ENCODE measurements at regions not wholly inside any gene's neighbourhood (a gene's known extent, or its start where the extent isn't known, plus 50 kb on each side); places are given as distances from the start of the nearest gene placed in this dataset.

DNA sequence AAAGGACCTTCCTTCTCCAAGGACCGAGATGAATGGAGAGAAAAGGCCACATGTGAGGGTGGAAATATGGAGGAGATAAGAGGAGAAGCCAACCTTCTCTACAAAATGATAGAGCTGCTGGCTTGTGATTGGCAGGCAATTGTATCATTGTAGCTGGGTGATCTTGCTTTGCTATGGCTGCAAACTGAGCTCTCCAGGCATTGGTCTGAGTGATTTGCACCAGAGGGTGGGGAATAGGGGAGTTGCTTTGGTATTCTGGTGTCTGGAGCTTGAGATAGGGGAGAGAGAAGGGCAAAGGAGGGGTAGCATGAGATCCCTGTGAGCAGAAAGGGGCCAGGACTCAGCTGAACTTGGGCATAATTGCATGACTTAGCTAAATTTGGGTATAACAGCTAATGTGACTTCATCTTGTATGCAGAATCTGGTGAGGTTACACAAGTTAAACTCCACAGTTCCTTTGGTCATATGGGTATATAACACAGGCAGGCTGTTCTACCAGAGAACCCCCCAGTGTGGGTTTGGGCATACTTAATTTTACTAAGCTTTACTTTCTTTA lies 72.0 kb downstream of the FOS start:
- H3K4me1 Mint-ChIP-seq = no peaks in the 10 kb centered on the region
- H3K27me3 Mint-ChIP-seq (ENCODE audit: low read depth) = peaks cover 8% of the 10 kb centered on the region
- TF ChIP-seq, protein P1, sequence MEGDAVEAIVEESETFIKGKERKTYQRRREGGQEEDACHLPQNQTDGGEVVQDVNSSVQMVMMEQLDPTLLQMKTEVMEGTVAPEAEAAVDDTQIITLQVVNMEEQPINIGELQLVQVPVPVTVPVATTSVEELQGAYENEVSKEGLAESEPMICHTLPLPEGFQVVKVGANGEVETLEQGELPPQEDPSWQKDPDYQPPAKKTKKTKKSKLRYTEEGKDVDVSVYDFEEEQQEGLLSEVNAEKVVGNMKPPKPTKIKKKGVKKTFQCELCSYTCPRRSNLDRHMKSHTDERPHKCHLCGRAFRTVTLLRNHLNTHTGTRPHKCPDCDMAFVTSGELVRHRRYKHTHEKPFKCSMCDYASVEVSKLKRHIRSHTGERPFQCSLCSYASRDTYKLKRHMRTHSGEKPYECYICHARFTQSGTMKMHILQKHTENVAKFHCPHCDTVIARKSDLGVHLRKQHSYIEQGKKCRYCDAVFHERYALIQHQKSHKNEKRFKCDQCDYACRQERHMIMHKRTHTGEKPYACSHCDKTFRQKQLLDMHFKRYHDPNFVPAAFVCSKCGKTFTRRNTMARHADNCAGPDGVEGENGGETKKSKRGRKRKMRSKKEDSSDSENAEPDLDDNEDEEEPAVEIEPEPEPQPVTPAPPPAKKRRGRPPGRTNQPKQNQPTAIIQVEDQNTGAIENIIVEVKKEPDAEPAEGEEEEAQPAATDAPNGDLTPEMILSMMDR (IDR thresholded peaks at IDR 0.05; ENCODE audit: unreplicated experiment in 3 of 3) = no peak
- H3K36me3 Mint-ChIP-seq (ENCODE audit: low read depth) = no peaks in the 10 kb centered on the region
- no peak overlapping the region for H3K27ac Mint-ChIP-seq
- peaks cover 8% of the 10 kb centered on the region for H3K9me3 Mint-ChIP-seq
- no peak overlapping the region for H3K4me3 Mint-ChIP-seq

DNA sequence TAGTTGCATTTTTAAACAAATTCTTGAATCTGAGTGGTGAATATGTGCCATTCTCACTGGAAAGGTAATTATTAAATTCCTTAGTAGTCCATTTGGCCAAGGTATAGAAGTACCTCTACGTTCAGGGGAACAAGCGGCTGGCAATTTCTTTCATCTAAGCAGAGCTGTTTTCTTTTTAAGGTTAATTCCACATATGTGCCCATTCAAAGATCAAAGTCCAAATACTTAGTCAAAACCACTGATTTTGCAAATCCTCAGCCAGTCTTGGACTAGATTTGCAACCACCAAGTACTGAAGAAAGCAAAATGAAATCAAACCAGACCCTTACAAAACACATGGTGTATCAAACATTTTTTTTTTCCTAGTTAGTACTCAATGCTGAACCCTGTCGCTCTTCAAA lies 68.7 kb upstream of the JDP2 start:
- Mint-ChIP-seq H3K36me3 (ENCODE audit: low read depth) (no peaks in the 10 kb centered on the region), H3K9me3 (no peaks in the 10 kb centered on the region), H3K4me1 (peaks cover 19% of the 10 kb centered on the region), H3K27me3 (ENCODE audit: low read depth) (peaks cover 5% of the 10 kb centered on the region), H3K4me3 (no peak overlapping the region), H3K27ac (peak overlapping the region in 1 of 3 experiments; percentile 49)
- TF ChIP-seq, protein P1 (IDR thresholded peaks at IDR 0.05; ENCODE audit: unreplicated experiment in 3 of 3) = no peak

DNA sequence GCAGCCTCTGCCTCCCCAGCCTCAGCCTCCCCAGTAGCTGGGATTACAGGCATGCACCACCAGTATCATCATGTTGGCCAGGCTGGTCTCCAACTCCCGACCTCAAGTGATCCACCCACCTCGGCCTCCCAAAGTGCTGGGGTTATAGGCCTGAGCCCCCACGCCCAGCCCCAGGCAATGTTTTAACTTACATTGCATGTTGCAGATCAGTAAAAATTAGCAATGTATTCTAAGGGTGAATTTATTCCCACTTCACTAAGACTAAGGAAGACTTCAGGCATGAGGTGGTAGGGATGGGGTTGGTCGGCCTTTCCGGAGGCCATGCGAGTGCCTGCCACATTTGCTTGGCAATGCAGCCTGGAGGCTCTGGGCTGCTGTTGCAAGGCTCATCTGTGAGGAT lies 66.8 kb upstream of the JDP2 start:
- TF ChIP-seq, protein P1 (IDR thresholded peaks at IDR 0.05; ENCODE audit: unreplicated experiment in 3 of 3) = no peak

DNA sequence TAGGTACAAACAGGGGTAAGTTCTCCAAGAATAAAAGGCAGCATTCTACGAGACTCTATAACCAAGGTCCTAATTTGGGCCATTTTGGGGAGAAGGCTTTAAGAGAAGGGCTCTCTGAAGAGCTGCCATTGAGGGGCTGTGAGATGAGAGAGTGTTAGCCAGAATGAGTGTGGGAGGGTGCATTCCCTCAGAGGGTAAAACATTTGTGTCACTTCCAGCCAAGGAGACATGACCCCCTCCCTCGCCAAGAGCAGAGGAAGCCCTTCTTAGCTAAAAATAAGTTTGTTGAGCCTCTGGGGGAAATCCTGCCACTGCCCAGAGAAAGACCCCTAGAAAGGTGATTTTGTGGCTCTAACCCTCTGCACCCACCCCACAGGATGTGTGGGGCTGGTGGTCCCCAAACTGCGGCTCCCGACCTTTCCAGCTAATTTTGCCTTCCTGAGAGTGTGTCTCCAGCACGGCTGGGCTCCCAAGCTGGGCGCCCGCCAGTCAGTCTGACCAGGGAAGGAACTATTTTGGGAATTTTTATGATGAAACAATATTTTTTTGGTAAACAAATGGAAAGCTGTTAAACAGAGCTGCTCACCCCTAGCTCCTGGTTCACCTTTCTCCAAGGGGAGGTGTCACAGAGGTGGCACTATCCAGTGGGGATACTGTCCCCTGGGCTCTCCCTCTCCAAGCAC lies 65.9 kb upstream of the JDP2 start:
- no peak overlapping the region for H3K27ac Mint-ChIP-seq
- H3K4me3 Mint-ChIP-seq = no peak overlapping the region
- peaks cover 5% of the 10 kb centered on the region for H3K27me3 Mint-ChIP-seq (ENCODE audit: low read depth)
- peaks cover 19% of the 10 kb centered on the region for H3K4me1 Mint-ChIP-seq
- H3K36me3 Mint-ChIP-seq (ENCODE audit: low read depth) = no peaks in the 10 kb centered on the region
- H3K9me3 Mint-ChIP-seq = no peaks in the 10 kb centered on the region
- TF ChIP-seq, protein P1 (IDR thresholded peaks at IDR 0.05; ENCODE audit: unreplicated experiment in 3 of 3) = no peak

More for the DNA sequence above, 66.8 kb upstream of the JDP2 start:
- Mint-ChIP-seq H3K27me3 (ENCODE audit: low read depth) (peaks cover 5% of the 10 kb centered on the region), H3K27ac (no peak overlapping the region), H3K9me3 (no peaks in the 10 kb centered on the region), H3K4me3 (no peak overlapping the region), H3K36me3 (ENCODE audit: low read depth) (no peaks in the 10 kb centered on the region), H3K4me1 (peaks cover 19% of the 10 kb centered on the region)

DNA sequence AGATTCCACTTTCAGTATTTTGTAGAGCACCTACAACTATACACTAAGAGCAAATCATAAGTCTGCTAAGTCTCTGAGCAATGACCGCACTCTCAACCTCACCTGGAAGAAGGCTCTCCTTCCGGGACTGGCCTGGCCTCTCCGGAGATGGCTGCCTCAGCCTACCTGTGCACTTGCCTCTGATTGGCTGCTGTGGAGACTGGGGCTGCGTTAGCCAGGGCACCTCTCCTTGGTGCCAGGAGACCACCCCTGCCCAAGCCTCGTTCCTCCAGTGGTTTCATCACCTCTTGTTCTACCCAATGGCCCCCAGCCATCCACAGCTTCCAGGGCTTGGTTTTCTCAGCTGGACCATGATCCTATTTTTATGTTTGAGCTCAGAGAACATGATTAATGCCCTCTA lies 64.7 kb upstream of the JDP2 start:
- peaks cover 28% of the 10 kb centered on the region for H3K4me1 Mint-ChIP-seq
- no peaks in the 10 kb centered on the region for H3K9me3 Mint-ChIP-seq
- TF ChIP-seq, protein P1 (IDR thresholded peaks at IDR 0.05; ENCODE audit: unreplicated experiment in 3 of 3) = no peak
- no peak overlapping the region for H3K4me3 Mint-ChIP-seq
- H3K27ac Mint-ChIP-seq = no peak overlapping the region
- peaks cover 8% of the 10 kb centered on the region for H3K27me3 Mint-ChIP-seq (ENCODE audit: low read depth)
- H3K36me3 Mint-ChIP-seq (ENCODE audit: low read depth) = no peaks in the 10 kb centered on the region

All from nephron (organoid).